IPS-NIHi7 (cell line): ENCODE measurements at regions not wholly inside any gene's neighbourhood (a gene's known extent, or its start where the extent isn't known, plus 50 kb on each side); places are given as distances from the start of the nearest gene placed in this dataset.

Source experiments
- DNase-seq: peaks from one replicate; pipeline ENCODE4 v3.0.0; 2012; ENCODE audit warnings: mixed read lengths; ENCODE audit errors: extremely low spot score

DNA sequence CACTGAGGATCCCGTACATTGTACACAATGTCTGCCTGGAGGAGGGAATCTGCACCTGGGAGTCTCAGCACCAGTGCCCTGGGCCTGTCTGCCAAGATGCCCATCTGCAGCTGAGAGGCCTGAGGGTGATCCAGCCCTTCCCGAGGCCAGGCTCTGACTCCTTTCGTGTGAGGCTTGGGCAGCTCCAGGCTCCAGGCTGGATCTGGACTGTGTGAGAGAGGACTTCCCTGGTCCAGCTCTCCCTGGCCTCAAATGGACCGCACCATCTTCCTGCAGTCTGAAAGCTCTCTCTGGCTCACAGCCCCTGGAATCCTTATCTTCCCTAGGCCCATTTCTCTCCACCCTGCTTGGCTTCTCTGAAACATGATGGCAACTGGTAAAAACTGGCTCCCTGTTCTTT lies 324.6 kb downstream of the DYSF start:
- no peak for DNase-seq

DNA sequence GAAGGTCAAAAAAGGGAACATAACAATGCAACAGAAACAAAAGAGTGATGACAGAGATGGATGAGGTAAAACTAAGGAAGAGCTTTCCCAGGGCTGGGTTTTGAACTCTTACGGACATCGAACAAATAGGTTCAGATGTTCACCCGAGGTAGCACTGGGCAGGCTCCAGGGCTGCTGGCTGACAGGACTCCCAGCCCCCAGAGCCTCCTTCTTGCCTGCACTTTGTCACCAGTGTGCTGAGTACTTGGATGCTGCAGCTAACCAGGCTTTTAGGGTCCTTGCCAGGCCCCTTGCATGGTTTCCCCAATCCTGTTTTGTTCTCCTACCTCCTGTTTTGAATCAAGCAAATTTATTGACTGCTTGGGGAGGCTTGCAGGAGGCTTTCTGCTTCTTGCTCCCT lies 322.9 kb downstream of the DYSF start:
- no peak for DNase-seq

DNA sequence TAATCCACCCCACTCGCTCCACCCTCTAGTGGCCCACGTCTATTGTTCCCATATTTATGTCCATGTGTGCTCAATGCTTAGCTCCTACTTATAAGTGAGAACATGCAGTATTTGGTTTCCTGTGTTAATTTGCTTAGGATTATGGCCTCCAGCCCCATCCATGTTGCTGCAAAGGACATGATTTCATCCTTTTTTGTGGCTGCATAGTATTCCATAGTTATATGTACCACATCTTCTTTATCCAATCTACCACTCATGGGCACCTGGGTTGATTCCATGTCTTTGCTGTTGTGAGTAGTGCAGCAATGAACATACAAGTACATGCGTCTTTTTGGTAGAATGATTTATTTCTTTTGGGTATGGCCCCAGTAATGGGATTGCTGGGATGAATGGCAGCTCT lies 319.9 kb downstream of the DYSF start:
- no peak for DNase-seq

DNA sequence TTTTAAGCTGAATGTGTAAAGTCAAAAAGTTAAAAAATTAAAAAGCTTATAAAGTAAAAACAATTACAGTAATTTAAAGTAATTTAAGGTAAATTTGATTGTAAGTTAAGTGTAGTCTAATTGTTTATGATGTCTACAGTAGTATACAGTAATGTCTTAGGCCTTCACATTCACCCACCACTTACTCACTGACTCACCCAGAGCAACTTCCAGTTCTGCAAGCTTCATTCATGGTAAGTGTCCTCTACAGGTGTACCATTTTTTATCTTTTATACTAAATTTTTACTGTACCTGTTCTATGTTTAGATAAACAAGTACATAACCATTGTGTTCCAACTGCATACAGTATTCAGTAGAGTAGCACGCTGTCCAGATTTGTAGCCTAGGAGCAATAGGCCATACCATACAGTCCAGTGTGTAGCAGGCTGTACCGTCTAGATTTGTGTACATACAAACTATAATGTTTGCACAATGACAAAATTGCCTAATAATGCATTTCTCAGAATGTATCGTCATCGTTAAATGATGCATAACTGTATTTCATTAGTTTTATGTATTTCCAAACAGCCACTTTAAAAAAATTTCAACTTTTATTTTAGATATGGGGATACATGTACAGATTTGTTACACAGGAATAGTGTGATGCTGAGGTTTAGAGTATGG lies 319.3 kb downstream of the DYSF start:
- DNase-seq: no peak

DNA sequence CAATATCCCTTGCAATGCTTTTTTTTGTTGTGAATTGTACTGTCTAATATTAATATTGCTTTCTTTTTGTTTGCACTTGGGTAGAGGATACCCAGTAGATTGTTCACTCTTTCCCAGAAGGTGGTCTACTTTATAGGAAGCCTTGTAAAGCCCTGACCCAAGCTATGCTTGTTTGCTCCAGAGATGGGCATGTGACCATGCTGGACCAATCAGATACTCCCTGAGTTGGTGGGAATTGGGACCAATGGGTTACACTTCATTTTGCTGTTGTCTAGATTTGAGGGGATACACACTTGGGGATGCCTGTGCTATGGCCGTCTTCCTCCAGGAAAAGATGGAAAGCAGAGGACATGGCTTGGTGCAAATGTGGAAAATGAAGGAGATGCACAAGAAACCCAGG lies 314.3 kb downstream of the DYSF start:
- DNase-seq: no peak

DNA sequence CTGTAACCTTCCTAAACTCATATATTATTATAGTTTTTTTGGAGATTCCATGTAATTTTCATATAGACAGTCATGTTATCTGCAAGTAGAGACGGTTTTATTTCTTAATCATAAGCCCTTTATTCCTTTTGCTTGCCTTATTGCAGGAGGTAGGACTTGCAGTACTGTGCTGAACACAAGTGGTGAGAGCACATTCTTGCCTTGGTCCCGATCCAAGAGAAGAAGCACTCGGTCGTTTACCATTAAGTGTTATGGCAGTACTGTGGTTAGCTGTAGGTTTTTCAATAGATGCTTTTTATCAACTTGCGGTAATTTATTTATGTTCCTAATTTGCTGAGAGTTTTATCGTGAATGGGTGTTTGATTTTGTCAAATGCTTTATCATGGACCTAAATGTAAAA lies 305.7 kb downstream of the DYSF start:
- DNase-seq: no peak

DNA sequence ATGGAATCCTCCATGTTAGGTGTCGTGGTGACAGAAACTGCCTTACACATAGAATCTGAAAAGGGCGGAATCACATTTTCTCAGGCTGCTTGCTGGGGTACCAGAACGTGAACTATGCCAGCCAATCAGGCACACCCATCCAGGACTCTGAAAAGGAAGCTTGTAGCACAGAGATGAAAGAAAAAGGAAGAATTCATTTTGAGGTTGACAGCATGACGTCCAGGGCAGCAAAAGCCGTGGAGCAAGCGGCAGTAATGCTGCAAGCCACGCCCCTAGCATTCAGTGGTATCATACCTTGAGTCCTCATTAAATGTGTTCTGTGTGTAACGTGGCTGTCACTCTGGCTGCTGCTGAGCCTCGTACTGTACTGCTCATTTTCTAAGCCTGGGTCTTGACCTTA lies 304.0 kb downstream of the DYSF start:
- no peak for DNase-seq

DNA sequence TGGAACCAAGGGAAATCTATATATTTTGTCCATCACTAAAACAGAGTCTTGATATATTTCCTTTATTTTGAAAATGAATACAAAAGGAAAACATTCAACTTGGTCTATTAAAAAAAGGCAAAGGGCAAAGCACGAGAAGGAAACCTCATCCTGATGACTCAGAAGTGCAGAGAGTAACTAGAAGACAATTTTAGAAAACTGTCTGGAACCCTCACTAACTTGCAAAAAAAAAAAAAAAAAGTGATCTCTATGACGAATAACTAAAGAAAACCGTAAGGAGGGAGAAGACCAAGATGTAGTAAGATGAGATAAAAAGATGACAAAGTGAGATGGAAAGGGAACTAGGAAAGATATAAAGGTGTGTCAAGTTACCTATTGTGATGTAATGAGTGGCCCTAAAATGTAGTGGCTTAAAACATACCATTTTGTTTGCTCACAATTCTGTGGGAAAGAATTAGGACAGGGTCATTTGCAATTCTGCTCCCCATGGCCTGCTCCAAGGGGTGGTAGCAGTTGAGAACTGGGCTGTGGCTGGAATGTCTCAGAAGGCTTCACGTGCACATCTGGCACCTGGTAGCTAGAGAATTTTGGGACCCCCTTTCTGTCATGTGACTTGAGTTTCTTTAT lies 303.0 kb downstream of the DYSF start:
- no peak for DNase-seq

DNA sequence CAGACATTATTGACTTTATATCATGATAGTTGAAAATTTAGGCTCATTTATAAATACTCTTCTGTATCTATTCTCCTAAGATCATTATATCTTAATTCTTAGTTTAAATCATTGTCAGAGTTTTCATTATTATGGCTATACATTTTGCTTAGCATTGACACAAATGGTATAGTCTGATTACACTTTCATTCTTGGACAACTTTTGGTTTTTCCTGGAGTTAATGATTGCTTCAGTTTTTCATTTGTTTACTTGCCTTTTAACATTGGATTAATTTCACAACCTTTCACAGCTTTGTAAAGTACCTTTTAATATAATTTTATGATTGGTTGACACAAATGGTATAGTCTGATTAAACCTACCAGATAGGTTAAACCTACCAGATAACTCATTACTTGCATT lies 298.2 kb downstream of the DYSF start:
- DNase-seq: no peak

DNA sequence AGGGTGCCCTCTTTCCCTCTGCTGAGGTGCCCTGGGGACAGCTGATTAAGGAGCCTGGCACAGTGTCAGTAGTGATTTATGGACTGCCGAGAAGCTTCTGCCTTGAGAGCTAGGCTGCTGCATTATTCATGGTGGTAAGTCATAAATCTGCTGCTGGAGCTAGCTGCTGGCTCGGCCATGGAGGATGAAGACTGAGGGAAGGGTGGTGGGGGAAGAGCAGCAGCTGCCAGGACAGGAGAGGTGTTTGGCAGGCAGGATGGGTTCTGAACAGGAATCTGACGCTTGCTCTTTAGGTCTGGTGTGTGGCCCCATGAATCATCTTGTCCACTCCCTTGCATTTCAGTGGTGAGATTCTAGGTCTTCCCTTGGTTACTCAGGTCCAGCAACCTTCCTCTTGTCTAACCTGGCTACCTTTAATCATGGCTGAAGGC lies 296.3 kb downstream of the DYSF start:
- DNase-seq: no peak

DNA sequence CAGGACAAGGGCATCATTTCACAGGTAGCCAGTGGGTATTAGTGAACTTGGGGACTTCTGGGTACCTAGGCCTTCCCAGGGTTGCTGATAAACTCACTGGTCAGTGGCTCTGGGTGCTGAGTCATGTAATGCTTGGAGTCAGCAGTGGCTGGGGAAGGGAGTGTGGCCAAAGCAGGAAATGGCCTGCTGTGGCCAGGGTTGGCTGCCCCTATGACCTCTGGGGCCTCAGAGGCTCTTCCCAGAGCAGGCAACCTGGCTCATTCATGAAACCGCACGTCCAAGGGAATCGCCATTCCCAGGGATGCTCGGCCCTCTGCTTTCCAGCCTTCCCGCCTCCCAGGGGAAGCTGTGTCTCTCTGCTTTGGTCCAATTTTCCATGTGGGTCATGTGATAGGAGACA lies 294.9 kb downstream of the DYSF start:
- DNase-seq: no peak

DNA sequence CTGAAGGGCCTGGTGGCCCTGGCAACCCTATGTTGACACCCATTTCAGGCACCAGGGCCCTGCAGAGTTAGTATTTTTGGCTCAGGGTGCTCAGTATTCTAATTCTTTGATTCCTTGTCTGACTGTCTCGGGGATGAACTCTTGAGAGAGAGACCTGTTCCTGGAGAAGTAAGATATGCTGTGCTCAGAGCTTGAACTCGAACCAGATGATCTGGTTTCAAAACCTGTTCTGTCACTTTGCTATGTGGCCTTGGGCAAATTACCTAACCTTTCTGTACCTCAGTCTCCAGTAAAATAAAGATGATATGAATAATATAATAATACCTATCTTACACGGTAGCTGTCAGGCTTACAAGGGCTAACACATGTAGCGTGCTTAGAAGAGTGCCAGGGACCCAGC lies 294.2 kb downstream of the DYSF start:
- DNase-seq: no peak

DNA sequence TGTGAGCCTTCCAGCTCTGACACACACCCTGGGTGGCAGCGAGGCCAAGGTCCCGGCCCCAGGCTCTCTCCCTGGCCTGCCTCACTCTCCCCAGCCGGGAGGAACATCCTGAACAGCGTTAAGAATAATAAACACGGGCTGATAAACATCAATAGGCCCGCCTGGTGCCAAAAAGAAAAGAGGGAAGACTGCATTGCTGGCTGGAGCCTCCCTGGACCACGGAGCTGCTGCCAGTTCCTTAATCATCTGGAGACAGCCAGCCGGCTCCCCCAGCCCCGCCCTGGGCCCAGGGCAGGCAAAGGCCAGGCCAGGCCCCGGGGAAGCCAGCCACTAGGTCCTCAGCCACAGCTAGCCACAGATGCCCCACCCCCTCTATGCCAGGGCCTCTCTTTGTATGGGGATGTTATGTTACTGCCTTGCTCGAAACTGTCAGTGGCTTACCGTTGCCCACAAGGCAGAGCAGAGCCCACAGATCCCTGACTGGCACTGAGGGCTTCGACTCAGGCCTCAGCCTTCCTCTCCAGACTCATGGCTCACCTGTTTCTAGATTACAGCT lies 293.7 kb downstream of the DYSF start:
- peak; percentile 38 for DNase-seq

DNA sequence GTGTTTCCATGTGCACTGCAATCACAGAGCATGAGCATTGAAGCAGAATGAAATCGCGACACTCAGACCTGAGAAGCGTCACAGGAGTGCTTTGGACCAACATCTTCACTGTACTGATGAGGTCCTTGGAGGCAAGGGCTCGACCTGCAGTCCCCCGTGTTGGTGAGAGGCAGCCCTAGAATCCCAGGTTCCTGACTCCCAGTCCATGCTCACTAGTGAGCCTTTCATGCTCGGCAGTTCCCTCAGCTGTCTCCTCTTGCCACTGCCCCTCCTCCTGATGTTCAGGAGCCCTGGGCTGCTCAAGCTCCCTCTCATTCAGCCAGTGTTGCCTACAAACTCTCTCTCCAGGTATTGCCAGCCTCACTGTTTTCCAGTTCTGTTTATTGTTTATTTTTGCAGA lies 291.4 kb downstream of the DYSF start:
- DNase-seq: no peak

DNA sequence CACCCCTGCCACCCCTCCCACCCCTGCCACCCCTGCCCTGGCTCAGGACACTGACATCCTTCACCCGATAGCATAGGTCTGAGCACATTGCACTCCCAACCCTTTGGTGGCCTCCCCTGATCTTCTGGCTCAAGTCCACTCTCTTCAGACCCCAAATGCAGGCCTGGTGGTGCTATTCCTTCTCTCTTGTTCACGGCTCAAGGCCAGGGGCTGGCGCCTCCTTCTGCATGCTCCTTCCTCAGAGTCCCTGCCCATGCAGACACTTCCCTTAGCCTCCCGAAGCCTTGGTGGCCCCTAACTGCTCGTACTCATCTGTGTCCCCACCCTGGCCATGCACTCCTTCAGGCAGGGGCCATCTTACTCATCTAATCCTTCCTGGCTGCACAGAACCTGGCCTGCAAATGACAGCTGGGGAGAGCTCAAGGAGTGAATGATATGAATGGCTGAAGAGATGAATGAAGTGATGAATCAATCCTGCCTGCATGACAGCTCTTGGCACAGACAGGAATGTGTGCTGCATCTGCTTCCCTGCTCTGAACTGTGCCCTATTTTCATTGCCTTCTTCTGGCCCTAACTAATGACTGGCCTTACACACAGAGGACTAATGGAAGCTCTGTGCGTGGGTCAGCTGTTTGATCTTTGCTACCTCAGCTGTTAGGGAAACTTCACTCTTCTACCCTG lies 290.8 kb downstream of the DYSF start:
- no peak for DNase-seq

DNA sequence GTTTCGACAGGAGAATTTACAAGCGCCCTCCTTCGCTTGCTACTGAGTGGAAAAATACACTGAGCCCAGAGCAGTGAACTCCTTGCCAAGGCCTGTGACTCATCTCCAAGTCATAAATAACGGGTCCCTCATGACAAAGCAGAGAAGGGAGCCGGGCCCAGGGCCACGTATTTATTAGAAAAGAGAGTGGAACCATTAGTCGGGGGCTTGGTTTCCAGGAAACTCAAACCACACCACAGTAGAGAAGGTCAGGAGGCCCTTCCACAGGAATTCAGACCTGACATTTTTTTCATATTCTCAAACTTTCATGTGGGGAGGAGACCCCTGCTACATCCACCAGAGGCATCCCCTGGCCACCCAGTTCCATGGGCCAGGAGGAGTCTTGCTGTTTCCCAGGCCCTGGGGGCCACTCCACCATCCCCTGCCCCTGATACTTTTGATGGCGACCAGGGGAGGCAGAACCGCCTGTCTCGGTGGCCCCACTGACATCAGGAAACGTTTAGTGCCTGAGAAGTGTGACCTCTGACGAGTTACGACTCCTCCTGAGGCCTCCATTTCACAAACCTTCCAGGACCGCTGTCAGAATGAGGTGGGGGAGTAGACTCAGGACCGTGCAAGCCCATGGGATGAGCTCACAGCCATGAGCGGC lies 289.7 kb downstream of the DYSF start:
- no peak for DNase-seq

DNA sequence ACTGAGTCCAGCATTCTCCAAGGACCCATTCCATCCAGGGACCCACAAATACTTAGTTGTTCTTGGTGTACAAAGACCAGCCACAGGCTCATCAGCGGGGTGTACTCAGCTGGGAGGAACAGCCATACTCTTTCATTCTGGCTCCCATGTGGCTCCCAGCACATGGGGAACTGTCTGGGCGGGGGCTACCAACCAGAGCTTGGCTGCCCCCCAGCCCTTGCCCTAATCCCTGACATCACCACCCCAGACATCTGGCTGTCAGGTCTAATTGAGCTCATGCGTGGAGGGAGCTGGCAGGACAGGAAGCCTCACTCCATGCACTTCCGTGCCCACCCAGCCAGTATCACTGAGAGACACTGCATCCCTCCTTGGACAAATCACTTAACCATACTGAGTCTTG lies 283.6 kb downstream of the DYSF start:
- DNase-seq: no peak

DNA sequence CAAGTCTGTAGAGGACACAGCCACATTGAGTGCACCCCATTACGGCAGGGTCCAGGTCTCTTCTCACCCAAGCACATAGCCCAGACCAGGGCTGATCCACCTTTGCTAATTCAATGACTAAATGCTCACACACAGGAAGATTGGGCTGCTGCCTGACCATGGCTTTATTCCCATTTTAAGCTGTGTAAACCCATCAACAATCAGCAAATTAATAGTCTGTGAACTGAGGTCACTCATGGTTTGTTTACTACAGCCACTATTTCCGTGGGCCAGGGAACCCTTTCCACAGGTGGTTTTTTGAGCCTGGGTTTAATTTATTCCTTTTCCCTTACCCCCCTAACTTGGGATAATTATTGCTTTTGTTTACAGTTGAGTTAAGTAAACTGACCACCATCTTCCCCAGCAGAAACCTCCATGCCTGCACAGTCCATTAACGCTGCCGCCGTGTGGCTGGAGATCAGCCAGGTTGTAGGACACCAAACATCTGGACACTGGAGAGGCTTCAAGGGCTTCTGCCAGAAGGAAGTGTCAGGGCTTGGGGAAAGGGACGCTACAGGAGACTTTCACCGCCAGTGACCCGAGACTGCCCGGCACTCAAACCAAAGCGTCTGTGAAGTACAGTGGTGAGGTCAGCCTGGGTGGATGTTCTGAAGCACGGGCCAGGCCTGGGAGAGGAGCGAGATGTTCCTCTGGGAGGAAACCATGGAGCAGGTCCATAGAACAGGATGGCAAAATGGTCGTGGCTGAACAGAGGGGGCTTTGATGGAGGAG lies 282.9 kb downstream of the DYSF start:
- no peak for DNase-seq
